SK-N-SH (cell line): ENCODE measurements at regions not wholly inside any gene's neighbourhood (a gene's known extent, or its start where the extent isn't known, plus 50 kb on each side); places are given as distances from the start of the nearest gene placed in this dataset.

Source experiments
- CTCF ChIA-PET: fragments of 300-600, 350-600 bp; formaldehyde crosslinking; extraction: SDS; loops from one replicate; lab custom pipeline; 2021; lab: Yijun Ruan, JAX
- POLR2A ChIA-PET: fragments of 350-600 bp; sonication (Branson Sonifier 250); formaldehyde crosslinking; extraction: SDS; loops from one replicate; lab custom pipeline; 2020; ENCODE audit warnings: antibody characterized with exemption, inconsistent platforms; lab: Yijun Ruan, JAX
- DNase-seq: peaks from one replicate; pipeline ENCODE4 v3.0.0; 2012
- H2AFZ ChIP-seq: fragments of 200-600 bp; sonication (generic); 2 replicates; pipeline ENCODE4 v1.8.1; 2016; ENCODE audit warnings: antibody characterized with exemption, mild to moderate bottlenecking, low read depth
- H3F3A ChIP-seq: fragments of 200-600 bp; sonication (generic); replicated peaks from 2 replicates; pipeline ENCODE3; 2016; ENCODE audit warnings: antibody characterized with exemption, mild to moderate bottlenecking; ENCODE audit not compliant: insufficient read depth
- H3K27ac ChIP-seq, 2 experiments: fragments of 200-500 bp in 1 of 2; fragments of 200-600 bp in 1 of 2; sonication (Bioruptor generic) in 1 of 2; sonication (generic), shearing (Covaris generic) in 1 of 2; 2 replicates each; pipeline versions ENCODE4 v1.5.1 to v1.6.1; 2014 to 2016; ENCODE audit warnings: low read depth in 2 of 2, inconsistent platforms in 1 of 2, low read length in 1 of 2, mild to moderate bottlenecking in 1 of 2, mixed read lengths in 1 of 2
- H3K27me3 ChIP-seq: fragments of 200-600 bp; sonication (generic), shearing (Covaris generic); 2 replicates; pipeline ENCODE4 v1.6.1; 2016; ENCODE audit warnings: mixed run types; ENCODE audit not compliant: insufficient read depth
- H3K36me3 ChIP-seq, 2 experiments: fragments of 200-500 bp in 1 of 2; fragments of 200-600 bp in 1 of 2; sonication (Bioruptor generic) in 1 of 2; sonication (generic) in 1 of 2; replicated peaks in 1 of 2; 2 replicates each; pipeline versions ENCODE3 to v1.5.1; 2014 to 2016; ENCODE audit warnings: low read length in 1 of 2, mild to moderate bottlenecking in 1 of 2; ENCODE audit not compliant: insufficient read depth in 2 of 2, control insufficient read depth in 1 of 2
- H3K4me1 ChIP-seq, 2 experiments: fragments of 200-500 bp in 1 of 2; fragments of 200-600 bp in 1 of 2; sonication (Bioruptor generic) in 1 of 2; sonication (generic), shearing (Covaris generic) in 1 of 2; 2 replicates each; pipeline versions ENCODE4 v1.5.1 to v1.6.1; 2014 to 2016; ENCODE audit warnings: low read depth in 1 of 2, low read length in 1 of 2, mixed run types in 1 of 2; ENCODE audit not compliant: insufficient read depth in 2 of 2, control insufficient read depth in 1 of 2
- H3K4me2 ChIP-seq: fragments of 200-600 bp; sonication (generic), shearing (Covaris generic); 2 replicates; pipeline ENCODE4 v1.6.1; 2017; ENCODE audit warnings: mixed run types
- H3K4me3 ChIP-seq, 2 experiments: fragments of 200-500 bp in 1 of 2; fragments of 200-600 bp in 1 of 2; sonication (Bioruptor generic) in 1 of 2; sonication (generic), shearing (Covaris generic) in 1 of 2; 2 replicates each; pipeline versions ENCODE4 v1.5.1 to v1.8.1; 2014 to 2016; ENCODE audit warnings: low read depth in 2 of 2, inconsistent platforms in 1 of 2, low read length in 1 of 2, mild to moderate bottlenecking in 1 of 2, mixed read lengths in 1 of 2, moderate library complexity in 1 of 2
- H3K79me2 ChIP-seq: fragments of 200-600 bp; sonication (generic); 2 replicates; pipeline ENCODE4 v1.8.1; 2017; ENCODE audit warnings: mild to moderate bottlenecking; ENCODE audit not compliant: insufficient read depth
- H3K9ac ChIP-seq: fragments of 200-600 bp; sonication (generic); 2 replicates; pipeline ENCODE4 v1.6.1; 2017; ENCODE audit warnings: mixed run types
- H3K9me2 ChIP-seq: fragments of 200-600 bp; sonication (generic); 2 replicates; pipeline ENCODE4 v1.6.1; 2017; ENCODE audit warnings: mixed run types
- H3K9me3 ChIP-seq: fragments of 200-600 bp; sonication (generic); 2 replicates; pipeline ENCODE4 v1.6.1; 2017; ENCODE audit warnings: mixed run types, mild to moderate bottlenecking, moderate library complexity
- H4K20me1 ChIP-seq: fragments of 200-600 bp; sonication (generic); 2 replicates; pipeline ENCODE4 v1.6.1; 2017; ENCODE audit warnings: mild to moderate bottlenecking, mixed run types; ENCODE audit not compliant: insufficient read depth
- CTCF ChIP-seq: fragments of 200-600 bp; sonication (generic); IDR thresholded peaks from 2 replicates; pipeline ENCODE4 v1.6.1; 2017; ENCODE audit warnings: antibody characterized with exemption, mild to moderate bottlenecking, moderate library complexity
- ELF1 ChIP-seq: IDR thresholded peaks from 2 replicates; pipeline ENCODE4 v1.4.0; 2012
- EP300 ChIP-seq, 2 experiments: IDR thresholded peaks; 2 replicates each; pipeline versions ENCODE4 v1.4.0 to v1.6.1; 2012; ENCODE audit warnings: borderline replicate concordance in 1 of 2, low read depth in 1 of 2, low read length in 1 of 2
- EZH2phosphoT487 ChIP-seq: fragments of 200-600 bp; sonication (generic); IDR thresholded peaks from 2 replicates; pipeline ENCODE4 v1.6.1; 2017; ENCODE audit warnings: low read depth, mixed run types, mild to moderate bottlenecking, antibody characterized with exemption, moderate library complexity, borderline replicate concordance
- FOSL2 ChIP-seq: IDR thresholded peaks from 2 replicates; pipeline ENCODE4 v1.4.0; 2012; ENCODE audit warnings: low read depth, mild to moderate bottlenecking, moderate library complexity, borderline replicate concordance
- GATA2 ChIP-seq: sonication (generic); formaldehyde crosslinking; IDR thresholded peaks from 2 replicates; pipeline ENCODE4 v1.5.0; 2020; ENCODE audit warnings: mild to moderate bottlenecking, missing genetic modification reagents
- IRF3 ChIP-seq: fragments of 150-350 bp; IDR thresholded peaks from 2 replicates; pipeline ENCODE4 v1.6.1; 2016; ENCODE audit warnings: mild to moderate bottlenecking, low read depth, low read length
- JUND ChIP-seq: IDR thresholded peaks from 2 replicates; pipeline ENCODE4 v1.4.0; 2012
- MAX ChIP-seq: IDR thresholded peaks from 2 replicates; pipeline ENCODE4 v1.4.0; 2012; ENCODE audit warnings: low read depth
- MEF2A ChIP-seq: IDR thresholded peaks from 2 replicates; pipeline ENCODE4 v1.4.0; 2012; ENCODE audit warnings: low read depth, borderline replicate concordance
- NFIC ChIP-seq: IDR thresholded peaks from 2 replicates; pipeline ENCODE4 v1.4.0; 2012; ENCODE audit warnings: borderline replicate concordance
- NRF1 ChIP-seq: IDR thresholded peaks from 2 replicates; pipeline ENCODE4 v1.6.1; 2012; ENCODE audit warnings: low read depth, mild to moderate bottlenecking, low read length
- PBX3 ChIP-seq: IDR thresholded peaks from 2 replicates; pipeline ENCODE4; 2012
- POLR2AphosphoS5 ChIP-seq: IDR thresholded peaks from 2 replicates; pipeline ENCODE4 v1.6.1; 2012; ENCODE audit warnings: low read depth, low read length
- RCOR1 ChIP-seq: fragments of 150-350 bp; IDR thresholded peaks from 2 replicates; pipeline ENCODE4 v1.6.1; 2017; ENCODE audit warnings: antibody characterized with exemption, low read length
- RFX5 ChIP-seq: IDR thresholded peaks from 2 replicates; pipeline ENCODE4 v1.6.1; 2012; ENCODE audit warnings: mild to moderate bottlenecking, improper control_type of control experiment, low read length
- SIN3A ChIP-seq: IDR thresholded peaks from 2 replicates; pipeline ENCODE4 v1.6.1; 2012; ENCODE audit warnings: low read depth, mild to moderate bottlenecking, low read length, moderate library complexity, borderline replicate concordance
- TAF1 ChIP-seq: IDR thresholded peaks from 2 replicates; pipeline ENCODE4 v1.6.1; 2012; ENCODE audit warnings: low read depth, mild to moderate bottlenecking, low read length, moderate library complexity, borderline replicate concordance
- USF2 ChIP-seq: fragments of 150-350 bp; IDR thresholded peaks from 2 replicates; pipeline ENCODE4 v1.6.1; 2017; ENCODE audit warnings: antibody characterized with exemption, low read length, low read depth, borderline replicate concordance
- WGBS: methylation state at CpG from one replicate; pipeline ENCODE4 v1.1.6; 2017; ENCODE audit warnings: low lambda C conversion rate; 5-methylcytosine and 5-hydroxymethylcytosine counted together

GRCh38 chr20:51861726-51862466 lies 59.6 kb upstream of the SALL4 start:
- Histone ChIP-seq H2AFZ (no peak overlapping the region), H3K27ac (no peak overlapping the region), H3K4me2 (no peak overlapping the region), H3K79me2 (no peaks in the 10 kb centered on the region; the same call in 1 of the 2 replicates), H3K27me3 (no peaks in the 10 kb centered on the region), H3K36me3 (no peaks in the 10 kb centered on the region), H3F3A (no peaks in the 10 kb centered on the region), H3K4me3 (no peak overlapping the region), H3K9me2 (no peaks in the 10 kb centered on the region), H3K4me1 (peaks cover 0 to 5% of the 10 kb centered on the region in 2 experiments; a peak in 1 of 4 replicates), H4K20me1 (no peaks in the 10 kb centered on the region), H3K9me3 (no peaks in the 10 kb centered on the region), H3K9ac (no peak overlapping the region)
- POLR2A ChIA-PET = no interaction called here
- TF ChIP-seq RFX5 (no peak), SIN3A (no peak), EZH2phosphoT487 (no peak), PBX3 (no peak), NRF1 (no peak), JUND (no peak), IRF3 (no peak), ELF1 (no peak), POLR2AphosphoS5 (no peak), CTCF (no peak), NFIC (no peak), GATA2 (no peak), RCOR1 (no peak), MEF2A (no peak), EP300 (IDR thresholded peaks at IDR 0.05; ENCODE audit: borderline replicate concordance in 1 of 2, low read depth in 1 of 2, low read length in 1 of 2) (no peak), MAX (no peak), TAF1 (no peak), USF2 (no peak), FOSL2 (no peak)
- no peak for DNase-seq
- CTCF ChIA-PET = no interaction called here
- whole genome bisulfite sequencing = 87% methylated on average over 7 of the region's 7 CpGs
